CD4-positive, alpha-beta T cell (primary cell): ENCODE measurements at regions not wholly inside any gene's neighbourhood (a gene's known extent, or its start where the extent isn't known, plus 50 kb on each side); places are given as distances from the start of the nearest gene placed in this dataset.

Experiments
- ATAC-seq: fragments of 200-7000 bp; cut with Tn5 transposase; one replicate; pipeline ENCODE4 v1.10.0; 2022; ENCODE audit warnings: mild to moderate bottlenecking; ENCODE audit not compliant: poor library complexity
- CTCF ChIA-PET: fragments of 350-600 bp; sonication (Branson Sonifier 250); formaldehyde crosslinking; loops from one replicate; lab custom pipeline; 2021; ENCODE audit warnings: antibody characterized with exemption, inconsistent platforms; lab: Charles Lee
- POLR2A ChIA-PET: fragments of 350-600 bp; sonication (Branson Sonifier 250); formaldehyde crosslinking; loops from one replicate; lab custom pipeline; 2021; ENCODE audit warnings: antibody characterized with exemption, inconsistent platforms; lab: Charles Lee
- DNase-seq, 14 experiments: peaks; one replicate each; pipeline ENCODE4 v3.0.0-alpha.2; 2013 to 2020; ENCODE audit warnings: mixed read lengths in 2 of 14
- H3K27ac ChIP-seq, 2 donors: one replicate each; pipeline versions ENCODE4 v1.5.1 to v1.7.0; 2013; ENCODE audit warnings: low read length in 2 of 2, low read depth in 1 of 2, mild to moderate bottlenecking in 1 of 2
- H3K27me3 ChIP-seq, 2 experiments: 1 replicate in 1 of 2; 2 replicates in 1 of 2; pipeline versions ENCODE4 v1.6.1 to v1.7.0; 2013; ENCODE audit warnings: low read length in 2 of 2, control low read depth in 1 of 2, mild to moderate bottlenecking in 1 of 2, moderate library complexity in 1 of 2; ENCODE audit not compliant: insufficient read depth in 2 of 2, control insufficient read depth in 1 of 2
- H3K36me3 ChIP-seq: one replicate; pipeline ENCODE4 v1.6.1; 2013; ENCODE audit warnings: low read length, control low read depth; ENCODE audit not compliant: insufficient read depth
- H3K4me1 ChIP-seq: one replicate; pipeline ENCODE4 v1.6.1; 2013; ENCODE audit warnings: low read length, control low read depth; ENCODE audit not compliant: insufficient read depth
- H3K4me3 ChIP-seq: one replicate; pipeline ENCODE4 v1.5.1; 2013; ENCODE audit warnings: mild to moderate bottlenecking, low read length, moderate library complexity
- H3K9me3 ChIP-seq, 2 experiments: 1 replicate in 1 of 2; 2 replicates in 1 of 2; pipeline versions ENCODE4 v1.6.1 to v1.7.0; 2013; ENCODE audit warnings: low read length in 2 of 2, mild to moderate bottlenecking in 2 of 2, control low read depth in 1 of 2, moderate library complexity in 1 of 2; ENCODE audit not compliant: control insufficient read depth in 1 of 2, insufficient read depth in 1 of 2
- H3K27ac Mint-ChIP-seq: one replicate; pipeline ENCODE4 v1.8.0; 2020; ENCODE audit warnings: mixed read lengths
- H3K27me3 Mint-ChIP-seq: one replicate; pipeline ENCODE4 v1.8.0; 2021; ENCODE audit warnings: mixed read lengths
- H3K36me3 Mint-ChIP-seq: one replicate; pipeline ENCODE4 v1.8.0; 2021; ENCODE audit warnings: low read depth, mixed read lengths
- H3K4me1 Mint-ChIP-seq: one replicate; pipeline ENCODE4 v1.8.0; 2021; ENCODE audit warnings: low read depth, mixed read lengths
- H3K4me3 Mint-ChIP-seq: one replicate; pipeline ENCODE4 v1.8.0; 2020; ENCODE audit warnings: mild to moderate bottlenecking, mixed read lengths
- H3K9me3 Mint-ChIP-seq: one replicate; pipeline ENCODE4 v1.8.0; 2020; ENCODE audit warnings: mixed read lengths
- CTCF ChIP-seq: fragments of 200-600 bp; IDR thresholded peaks from one replicate; pipeline ENCODE4 v1.8.0; 2022; ENCODE audit warnings: antibody characterized with exemption, mild to moderate bottlenecking
- intact Hi-C, 2 experiments: fragments of 100-400 bp; cut with DNase I in 1 of 2; cut with micrococcal nuclease in 1 of 2; formaldehyde crosslinking; loops; one replicate each; pipeline versions ENCODE4 v1.15.1 to v1.9.0; 2023 to 2025; cut with DNase I, micrococcal nuclease

DNA sequence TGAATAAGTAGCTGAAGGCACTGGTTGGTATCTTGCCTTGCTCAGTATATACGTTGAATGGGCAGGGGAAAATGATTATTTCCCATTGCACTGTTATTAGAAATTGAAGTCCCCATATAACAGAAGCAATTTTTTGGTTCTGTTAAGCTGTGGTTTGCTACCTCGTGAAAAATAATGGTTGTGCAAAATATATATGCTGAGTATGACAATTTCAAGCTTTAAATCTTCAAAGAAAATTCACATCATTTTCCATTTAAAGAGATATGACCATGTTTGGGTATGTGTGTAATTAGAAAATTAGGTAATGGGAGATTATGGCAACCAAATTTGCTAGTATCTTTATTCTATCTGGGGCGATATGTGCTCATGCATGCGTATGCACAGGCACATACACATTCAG, 139.8 kb downstream of the DMAC1 start:
- intact Hi-C loops: loop anchor here in 1 of 2 experiments (5.0 kb wide), 1 partner anchor 87 kb away; no protein-coding TSS in a partner anchor
- Mint-ChIP-seq H3K27ac (no peak overlapping the region), H3K27me3 (no peaks in the 10 kb centered on the region), H3K4me3 (no peak overlapping the region), H3K36me3 (no peaks in the 10 kb centered on the region), H3K4me1 (no peaks in the 10 kb centered on the region), H3K9me3 (no peaks in the 10 kb centered on the region)
- no peak for TF ChIP-seq CTCF
- Histone ChIP-seq H3K4me3 (no peak overlapping the region), H3K9me3 (peaks cover 0 to 5% of the 10 kb centered on the region in 2 experiments), H3K27ac (no peak overlapping the region), H3K4me1 (no peaks in the 10 kb centered on the region), H3K36me3 (no peaks in the 10 kb centered on the region), H3K27me3 (no peaks in the 10 kb centered on the region)
- ChIA-PET CTCF (no interaction called here), POLR2A (no interaction called here)
- DNase-seq (no peak), ATAC-seq (no peak)

GRCh38 chr9:7656636-7657035, 142.9 kb downstream of the DMAC1 start:
- Mint-ChIP-seq H3K4me3 (no peak overlapping the region), H3K36me3 (no peaks in the 10 kb centered on the region), H3K27ac (no peak overlapping the region), H3K4me1 (peaks cover 6% of the 10 kb centered on the region), H3K9me3 (no peaks in the 10 kb centered on the region), H3K27me3 (no peaks in the 10 kb centered on the region)
- Histone ChIP-seq H3K27me3 (no peaks in the 10 kb centered on the region), H3K36me3 (no peaks in the 10 kb centered on the region), H3K4me3 (no peak overlapping the region), H3K27ac (no peak overlapping the region), H3K9me3 (peaks cover 0 to 5% of the 10 kb centered on the region in 2 experiments), H3K4me1 (no peaks in the 10 kb centered on the region)
- no peak for ATAC-seq
- intact Hi-C loops: loop anchor here in 1 of 2 experiments (5.0 kb wide), 1 partner anchor 84 kb away; no protein-coding TSS in a partner anchor
- POLR2A ChIA-PET: no interaction called here
- DNase-seq: no peak
- no peak for TF ChIP-seq CTCF
- CTCF ChIA-PET: interaction anchor here (1.4 kb wide), 1 partner anchor 21 kb away, joined by 3 read pairs; no protein-coding TSS in a partner anchor

DNA sequence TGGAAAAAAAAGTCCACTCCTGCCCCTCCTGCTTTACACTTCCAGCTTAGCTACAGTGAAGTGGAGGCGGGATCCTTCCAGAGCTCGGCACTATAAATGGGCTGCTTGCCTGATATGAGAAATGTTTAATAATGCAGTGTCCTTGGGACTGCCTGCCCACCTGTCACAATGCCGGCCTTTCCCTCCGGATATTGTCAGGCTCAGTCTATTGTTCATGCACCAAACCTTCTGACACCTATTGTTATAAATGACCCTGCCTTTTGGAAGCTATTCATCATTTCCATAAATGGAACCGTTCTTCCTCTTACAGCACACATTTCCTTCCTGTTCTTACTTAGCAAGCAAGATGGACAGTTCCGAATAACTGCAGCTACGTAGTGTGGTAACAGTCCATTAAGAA, 146.3 kb downstream of the DMAC1 start:
- Histone ChIP-seq H3K27ac (no peak overlapping the region), H3K36me3 (no peaks in the 10 kb centered on the region), H3K4me1 (no peaks in the 10 kb centered on the region), H3K27me3 (no peaks in the 10 kb centered on the region), H3K4me3 (no peak overlapping the region), H3K9me3 (peaks cover 0 to 5% of the 10 kb centered on the region in 2 experiments)
- DNase-seq (no peak), ATAC-seq (no peak)
- TF ChIP-seq CTCF: no peak
- Mint-ChIP-seq H3K36me3 (no peaks in the 10 kb centered on the region), H3K4me1 (peaks cover 6% of the 10 kb centered on the region), H3K27me3 (no peaks in the 10 kb centered on the region), H3K9me3 (no peaks in the 10 kb centered on the region), H3K4me3 (no peak overlapping the region), H3K27ac (no peak overlapping the region)
- ChIA-PET POLR2A (no interaction called here), CTCF (no interaction called here)
- intact Hi-C loops: no loop called here
